EL (cell line): ENCODE measurements at regions not wholly inside any gene's neighbourhood (a gene's known extent, or its start where the extent isn't known, plus 50 kb on each side); places are given as distances from the start of the nearest gene placed in this dataset.
"Not testable (repeated sequence)": the region's sequence is repeated elsewhere in the genome, so short reads cannot be mapped to it uniquely, and the experiment has no call there.

Experiments
- DNase-seq: peaks from one replicate; pipeline ENCODE4 v3.0.0-alpha.2; 2016

DNA sequence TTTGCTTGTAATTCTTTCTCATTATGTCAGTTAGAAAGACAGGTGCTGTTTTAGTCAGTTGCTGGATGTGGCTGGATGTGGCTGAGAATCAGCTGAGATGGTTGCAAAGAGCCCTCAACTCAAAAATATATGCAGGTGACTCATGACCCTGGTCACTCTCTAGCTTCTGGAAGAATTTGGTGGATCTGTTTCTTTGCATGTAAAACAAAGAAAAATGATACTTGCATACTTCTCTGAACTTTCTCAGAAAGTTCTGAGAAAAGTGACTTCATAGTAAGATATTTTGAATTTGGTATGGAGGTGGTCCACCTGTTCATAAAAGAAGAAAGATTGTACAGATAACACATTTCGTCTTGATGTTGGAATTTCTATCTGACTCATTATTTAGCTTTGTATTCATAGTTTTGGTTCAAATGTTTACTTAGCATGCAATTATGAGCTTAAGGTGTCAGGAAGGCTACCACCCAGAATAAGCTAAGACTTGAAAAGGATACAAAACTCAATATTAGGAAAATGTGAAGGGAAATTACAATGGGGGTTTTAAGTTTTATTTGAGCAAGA is 163.2 kb upstream of the OLIG3 start:
- no peak for DNase-seq

DNA sequence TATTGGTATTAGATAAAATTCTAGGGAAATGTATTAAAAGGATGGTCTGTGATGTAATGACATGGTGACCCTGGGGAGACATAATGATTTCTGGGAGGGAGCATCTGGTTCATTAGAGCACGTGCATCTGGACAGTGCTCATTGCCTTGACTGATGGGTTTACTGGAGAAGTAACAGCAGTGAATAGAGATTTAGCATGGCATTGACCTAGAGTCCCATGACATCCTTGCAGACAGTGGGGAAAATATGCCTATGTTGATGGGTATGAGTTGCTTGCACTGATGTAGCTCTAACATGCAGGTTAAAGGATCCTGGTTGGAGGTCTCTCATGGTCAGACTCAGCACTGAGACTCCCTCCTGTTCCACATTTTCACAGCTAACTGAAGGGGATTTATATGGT is 164.1 kb upstream of the OLIG3 start:
- DNase-seq: no peak

DNA sequence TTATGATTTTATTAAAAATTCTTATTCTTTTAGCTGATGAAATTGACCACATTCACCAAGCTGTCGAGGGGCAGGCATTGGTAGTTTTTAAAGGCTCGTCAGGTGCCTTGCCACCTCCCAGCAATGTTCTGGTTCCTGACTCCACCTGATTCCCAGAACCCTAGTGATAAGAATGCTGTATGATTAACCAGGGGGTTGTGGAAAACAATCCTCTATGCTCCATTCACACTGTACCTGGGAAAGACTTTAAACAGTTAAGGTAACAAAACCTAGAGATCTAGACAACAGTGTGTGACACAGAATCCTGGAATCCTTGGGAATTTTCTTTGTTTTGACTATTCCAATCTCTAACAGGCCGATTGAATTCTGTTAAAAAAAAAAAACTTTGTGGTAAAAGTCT is 165.7 kb upstream of the OLIG3 start:
- DNase-seq: no peak

- DNase-seq: no peak
These were observed 166.1 kb upstream of the OLIG3 start for GRCh38 chr6:137660296-137660731.

GRCh38 chr6:137661601-137662000 is 167.4 kb upstream of the OLIG3 start:
- DNase-seq: peak; percentile 18

DNA sequence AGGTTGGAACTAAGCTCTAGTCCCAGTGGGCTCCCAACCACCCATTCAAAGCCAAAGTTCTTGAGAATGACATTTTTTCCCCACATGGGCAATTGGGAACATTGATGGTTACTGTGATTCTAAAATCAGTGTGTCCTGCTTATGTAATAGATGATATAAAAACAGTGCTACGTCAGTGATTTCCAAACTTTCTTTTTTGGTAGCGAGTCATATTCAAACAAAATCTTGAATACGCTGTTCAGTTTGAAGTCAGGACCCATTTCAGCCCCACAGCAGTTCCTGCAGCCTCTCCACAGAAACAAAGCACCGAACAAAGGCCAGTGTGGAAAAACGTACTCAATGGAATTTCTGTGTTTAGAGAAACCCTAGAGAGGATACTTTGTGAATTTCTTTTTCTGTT is 170.0 kb upstream of the OLIG3 start:
- no peak for DNase-seq

- no peak for DNase-seq
These were observed 171.2 kb upstream of the OLIG3 start for GRCh38 chr6:137665342-137665934.

DNA sequence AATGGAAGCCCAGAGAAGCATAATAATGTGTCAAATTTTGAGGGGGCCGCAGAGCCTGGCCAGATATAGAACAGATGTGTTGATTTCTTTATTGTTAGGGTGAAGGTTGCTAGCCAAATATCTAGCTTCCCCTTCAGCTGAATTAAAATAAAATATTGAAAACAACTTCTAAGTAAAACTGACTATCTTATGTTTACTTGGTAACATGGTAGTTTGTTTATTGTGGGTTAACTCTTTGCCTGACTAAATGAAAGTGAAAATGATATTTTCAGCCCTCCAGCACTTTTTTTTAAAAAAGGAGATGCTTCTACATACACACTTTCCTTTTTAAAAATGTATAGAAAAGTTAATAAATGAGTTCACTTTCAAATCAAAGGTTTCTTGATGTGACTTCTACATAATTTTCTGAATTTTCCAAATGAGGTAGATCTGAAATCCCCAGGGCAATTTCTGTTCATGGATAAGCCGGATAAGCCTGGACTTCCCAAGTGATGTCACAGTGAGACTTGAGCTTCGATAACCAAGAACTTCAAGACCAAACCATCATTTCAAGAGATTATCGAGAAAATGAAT is 172.1 kb upstream of the OLIG3 start:
- no peak for DNase-seq

GRCh38 chr6:137673603-137674002 is 179.4 kb upstream of the OLIG3 start:
- no peak for DNase-seq

DNA sequence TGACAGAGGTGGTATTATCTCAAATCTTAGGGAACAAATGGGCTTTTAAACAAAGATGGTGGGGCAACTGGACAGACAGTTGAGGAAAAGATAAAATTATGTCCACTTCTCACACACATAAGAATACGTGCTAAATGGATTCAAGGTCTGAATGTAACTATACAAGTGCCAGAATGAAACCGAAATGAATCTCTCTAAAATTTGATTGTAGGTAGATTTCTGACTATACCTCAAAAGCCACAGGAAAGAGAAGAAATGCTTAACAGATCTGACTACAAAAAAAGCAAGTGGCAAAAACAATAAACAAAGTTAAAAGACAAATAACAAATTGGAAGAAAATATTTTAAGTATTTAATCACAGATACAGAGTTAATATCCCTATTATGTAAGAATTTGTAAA is 182.7 kb upstream of the OLIG3 start:
- no peak for DNase-seq

GRCh38 chr6:137677709-137678108 is 183.5 kb upstream of the OLIG3 start:
- no peak for DNase-seq

- no peak for DNase-seq
These were observed 184.3 kb upstream of the OLIG3 start for GRCh38 chr6:137678451-137678850.

DNA sequence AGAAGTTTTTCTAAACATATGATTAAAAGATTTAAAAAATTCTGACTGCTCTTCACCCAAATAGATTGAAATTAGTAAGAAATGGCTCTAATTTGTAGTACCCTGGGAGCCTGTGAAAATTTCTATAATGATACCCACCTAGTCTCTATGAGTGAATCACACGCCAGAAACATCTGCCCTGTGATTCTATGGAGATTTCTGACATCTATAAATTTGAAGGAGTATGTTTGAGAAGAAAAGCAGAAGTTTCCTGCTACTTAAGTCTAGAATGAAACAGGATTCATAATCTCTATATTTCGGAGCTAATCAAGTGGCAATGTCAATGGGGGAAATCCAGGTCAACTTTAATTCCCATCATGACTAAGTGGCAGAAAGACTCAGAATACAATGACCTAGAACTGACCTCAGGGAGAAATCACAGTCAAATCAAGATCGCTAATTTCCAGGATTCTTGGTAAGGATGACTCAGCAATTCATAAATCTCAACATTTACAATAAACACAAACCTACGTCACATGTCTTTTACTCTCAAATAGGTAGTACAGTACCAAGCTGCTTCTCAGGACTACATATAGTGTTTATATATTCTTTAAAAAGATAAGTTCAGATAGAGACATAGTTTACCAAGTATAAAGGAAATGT is 186.2 kb upstream of the TNFAIP3 start:
- DNase-seq: no peak

DNA sequence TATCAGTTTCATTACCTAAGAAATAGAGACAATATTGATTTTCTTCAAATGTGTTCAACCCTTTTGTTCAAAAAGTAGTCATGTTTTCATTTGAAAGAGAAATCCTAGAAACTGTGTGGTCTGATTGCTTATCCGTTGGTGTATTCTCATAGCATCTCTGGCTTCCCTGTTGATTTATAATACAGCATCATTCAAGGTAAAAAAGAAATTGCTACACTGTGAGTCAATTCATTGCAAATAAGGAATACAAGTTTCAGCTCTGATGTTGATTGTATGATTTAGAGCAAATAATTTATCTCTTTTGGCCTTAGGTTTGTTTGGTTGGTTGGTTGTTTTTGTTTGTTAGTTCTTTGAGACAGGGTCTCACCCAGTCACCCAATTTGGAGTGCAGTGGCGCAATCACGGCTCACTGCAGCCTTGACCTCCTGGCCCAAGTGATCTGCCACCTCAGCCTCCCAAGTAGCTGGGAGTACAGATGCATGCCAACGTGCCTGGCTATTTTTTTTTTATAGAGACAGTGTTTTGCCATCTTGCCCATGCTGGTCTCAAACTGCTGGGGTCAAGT is 185.5 kb upstream of the TNFAIP3 start:
- no peak for DNase-seq

DNA sequence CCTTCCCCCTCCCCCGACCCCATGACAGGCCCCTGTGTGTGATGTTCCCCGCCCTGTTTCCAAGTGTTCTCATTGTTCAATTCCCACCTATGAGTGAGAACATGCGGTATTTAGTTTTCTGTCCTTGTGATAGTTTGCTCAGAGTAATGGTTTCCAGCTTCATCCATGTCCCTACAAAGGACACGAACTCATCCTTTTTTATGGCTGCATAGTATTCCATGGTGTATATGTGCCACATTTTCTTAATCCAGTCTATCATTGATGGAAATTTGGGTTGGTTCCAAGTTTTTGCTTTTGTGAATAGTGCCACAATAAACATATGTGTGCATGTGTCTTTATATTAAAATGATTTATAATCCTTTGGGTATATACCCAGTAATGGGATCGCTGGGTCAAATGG is 184.4 kb upstream of the TNFAIP3 start:
- DNase-seq: not testable (repeated sequence)

GRCh38 chr6:137683916-137684315 is 183.1 kb upstream of the TNFAIP3 start:
- DNase-seq: no peak

GRCh38 chr6:137685798-137686375 is 181.2 kb upstream of the TNFAIP3 start:
- DNase-seq: no peak

DNA sequence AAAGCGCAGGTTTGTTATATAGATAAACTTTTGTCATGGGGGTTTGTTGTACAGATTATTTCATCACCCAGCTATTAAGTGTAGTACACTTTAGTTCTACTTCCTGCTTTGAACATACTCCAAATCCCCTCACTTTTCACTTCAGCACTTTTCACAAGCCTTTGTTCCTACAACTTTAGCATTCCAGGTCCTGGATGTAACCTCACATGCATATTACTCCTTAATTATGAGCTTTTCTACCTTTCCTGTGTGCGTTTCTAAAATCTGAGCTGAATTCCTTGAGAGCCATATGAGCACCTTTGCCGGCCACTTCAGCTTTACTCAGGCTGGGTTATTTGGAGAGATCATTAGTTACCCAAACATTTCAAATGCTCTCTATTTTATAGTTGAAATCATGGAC is 179.2 kb upstream of the TNFAIP3 start:
- no peak for DNase-seq

GRCh38 chr6:137688230-137688971 is 178.7 kb upstream of the TNFAIP3 start:
- DNase-seq: no peak

GRCh38 chr6:137689377-137689776 is 177.7 kb upstream of the TNFAIP3 start:
- DNase-seq: no peak

- no peak for DNase-seq
These were observed 177.0 kb upstream of the TNFAIP3 start for GRCh38 chr6:137690034-137690433.

DNA sequence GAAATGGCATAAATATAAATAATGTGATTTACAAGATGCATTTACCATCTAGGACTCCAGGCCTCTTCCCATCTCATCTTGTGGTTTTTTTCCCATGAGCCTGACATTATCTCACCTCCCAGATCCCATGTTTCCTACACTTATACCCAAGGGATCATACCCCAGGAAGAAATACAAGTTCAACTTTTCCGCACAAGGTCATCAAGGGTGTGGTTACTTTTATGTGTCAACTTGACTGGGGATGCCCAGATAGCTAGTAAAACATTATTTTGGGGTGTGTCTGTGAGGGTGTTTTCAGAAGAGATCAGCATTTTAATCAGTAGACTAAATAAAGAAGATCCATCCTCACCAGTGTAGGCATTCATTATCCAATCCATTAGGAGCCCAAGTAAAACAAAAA is 176.3 kb upstream of the TNFAIP3 start:
- DNase-seq: no peak

DNA sequence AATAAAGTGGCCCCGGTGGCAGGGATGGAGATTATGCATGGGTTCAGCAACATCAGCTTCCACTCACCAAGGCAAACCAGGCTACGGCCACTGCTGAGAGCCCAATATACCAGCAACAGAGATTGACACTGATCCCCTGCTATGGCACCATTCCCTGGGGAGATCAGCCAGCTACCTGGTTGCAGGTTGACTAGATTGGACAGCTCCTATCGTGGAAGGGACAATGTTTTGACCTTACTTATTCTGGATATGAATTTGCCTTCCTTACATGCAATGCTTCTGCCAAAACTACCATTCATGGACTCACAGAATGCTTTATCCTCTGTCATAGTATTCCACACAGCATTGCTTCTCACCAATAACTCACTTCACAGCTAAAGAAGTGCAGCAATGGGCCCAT is 174.8 kb upstream of the TNFAIP3 start:
- no peak for DNase-seq
